NCI-H774 (cell line): ENCODE measurements at regions not wholly inside any gene's neighbourhood (a gene's known extent, or its start where the extent isn't known, plus 50 kb on each side); places are given as distances from the start of the nearest gene placed in this dataset.
"Not testable (repeated sequence)": the region's sequence is repeated elsewhere in the genome, so short reads cannot be mapped to it uniquely, and the experiment has no call there.

Experiments
- DNase-seq: peaks from one replicate; lab custom pipeline; 2025; lab: John Stamatoyannopoulos, UW

GRCh38 chr10:44008270-44008916 is 359.7 kb upstream of the ZNF32 start:
- no peak for DNase-seq

- no peak for DNase-seq
These were observed 358.1 kb upstream of the ZNF32 start for GRCh38 chr10:44006771-44007170.

- no peak for DNase-seq
These were observed 357.1 kb upstream of the ZNF32 start for GRCh38 chr10:44005788-44006099.

- no peak for DNase-seq
These were observed 356.5 kb upstream of the ZNF32 start for GRCh38 chr10:44004913-44005787.

- no peak for DNase-seq
These were observed 349.5 kb upstream of the ZNF32 start for GRCh38 chr10:43998021-43998809.

- DNase-seq: no peak
These were observed 348.6 kb upstream of the ZNF32 start for GRCh38 chr10:43997330-43997729.

- DNase-seq: no peak
These were observed 345.9 kb upstream of the ZNF32 start for GRCh38 chr10:43994539-43994938.

- not testable (repeated sequence) for DNase-seq
These were observed 344.1 kb upstream of the ZNF32 start for GRCh38 chr10:43992816-43993215.

- no peak for DNase-seq
These were observed 337.7 kb upstream of the ZNF32 start for GRCh38 chr10:43986374-43986773.

- no peak for DNase-seq
These were observed 337.3 kb upstream of the ZNF32 start for GRCh38 chr10:43985941-43986340.

GRCh38 chr10:43983856-43984271 is 335.2 kb upstream of the ZNF32 start:
- no peak for DNase-seq

GRCh38 chr10:43983405-43983804 is 334.7 kb upstream of the ZNF32 start:
- no peak for DNase-seq

- DNase-seq: no peak
These were observed 333.6 kb upstream of the ZNF32 start for GRCh38 chr10:43982250-43982649.

- no peak for DNase-seq
These were observed 333.0 kb upstream of the ZNF32 start for GRCh38 chr10:43981696-43982095.

- DNase-seq: no peak
These were observed 332.6 kb upstream of the ZNF32 start for GRCh38 chr10:43981232-43981631.

- DNase-seq: no peak
These were observed 332.0 kb upstream of the ZNF32 start for GRCh38 chr10:43980715-43981114.

GRCh38 chr10:43980313-43980712 is 331.6 kb upstream of the ZNF32 start:
- DNase-seq: no peak

GRCh38 chr10:43979551-43979950 is 330.9 kb upstream of the ZNF32 start:
- no peak for DNase-seq

GRCh38 chr10:43978936-43979335 is 330.3 kb upstream of the ZNF32 start:
- DNase-seq: no peak

GRCh38 chr10:43978091-43978490 is 329.4 kb upstream of the ZNF32 start:
- DNase-seq: no peak

GRCh38 chr10:43976292-43976691 is 327.6 kb upstream of the ZNF32 start:
- no peak for DNase-seq

- no peak for DNase-seq
These were observed 325.1 kb upstream of the ZNF32 start for GRCh38 chr10:43973801-43974200.
